NCI-H146 treated with DMSO at 0.1 percent for 48 hours (cell line): ENCODE measurements at regions not wholly inside any gene's neighbourhood (a gene's known extent, or its start where the extent isn't known, plus 50 kb on each side); places are given as distances from the start of the nearest gene placed in this dataset.

ENCODE experiments used
- DNase-seq: peaks from one replicate; lab custom pipeline; 2025; ENCODE audit not compliant: unreplicated experiment; lab: John Stamatoyannopoulos, UW

- DNase-seq, result no peak
These were observed 160.9 kb upstream of the DMAC1 start for GRCh38 chr9:7960320-7961050.

- no peak for DNase-seq
These were observed 158.2 kb upstream of the DMAC1 start for GRCh38 chr9:7957803-7958202.

GRCh38 chr9:7947577-7947976 lies 148.0 kb upstream of the DMAC1 start:
- DNase-seq, result no peak

- DNase-seq, result no peak
These were observed 146.9 kb upstream of the DMAC1 start for GRCh38 chr9:7946458-7946857.

GRCh38 chr9:7944572-7944971 lies 145.0 kb upstream of the DMAC1 start:
- DNase-seq, result no peak

- no peak for DNase-seq
These were observed 138.3 kb upstream of the DMAC1 start for GRCh38 chr9:7937761-7938491.

- no peak for DNase-seq
These were observed 137.4 kb upstream of the DMAC1 start for GRCh38 chr9:7936996-7937395.

- DNase-seq, result no peak
These were observed 136.6 kb upstream of the DMAC1 start for GRCh38 chr9:7936163-7936562.

GRCh38 chr9:7935681-7936080 lies 136.1 kb upstream of the DMAC1 start:
- no peak for DNase-seq

- no peak for DNase-seq
These were observed 133.2 kb upstream of the DMAC1 start for GRCh38 chr9:7932767-7933166.

- no peak for DNase-seq
These were observed 131.0 kb upstream of the DMAC1 start for GRCh38 chr9:7930613-7931012.

- no peak for DNase-seq
These were observed 122.1 kb upstream of the DMAC1 start for GRCh38 chr9:7921545-7922197.

- DNase-seq, result no peak
These were observed 112.5 kb upstream of the DMAC1 start for GRCh38 chr9:7912037-7912535.

- no peak for DNase-seq
These were observed 110.9 kb upstream of the DMAC1 start for GRCh38 chr9:7910426-7911020.

- no peak for DNase-seq
These were observed 110.0 kb upstream of the DMAC1 start for GRCh38 chr9:7909537-7909936.

- no peak for DNase-seq
These were observed 108.2 kb upstream of the DMAC1 start for GRCh38 chr9:7907551-7908337.

- no peak for DNase-seq
These were observed 107.4 kb upstream of the DMAC1 start for GRCh38 chr9:7906783-7907550.

GRCh38 chr9:7901621-7902020 lies 102.0 kb upstream of the DMAC1 start:
- no peak for DNase-seq

GRCh38 chr9:7900541-7900940 lies 101.0 kb upstream of the DMAC1 start:
- DNase-seq, result no peak

GRCh38 chr9:7899753-7900152 lies 100.2 kb upstream of the DMAC1 start:
- DNase-seq, result no peak
